HG02763 (cell line): ENCODE measurements at regions not wholly inside any gene's neighbourhood (a gene's known extent, or its start where the extent isn't known, plus 50 kb on each side); places are given as distances from the start of the nearest gene placed in this dataset.

Source experiments
- ATAC-seq: cut with Tn5 transposase; IDR thresholded peaks from one replicate; pipeline ENCODE4 v1.9.1; 2021; ENCODE audit warnings: mild to moderate bottlenecking, moderate library complexity; ENCODE audit not compliant: unreplicated experiment

GRCh38 chr5:2696156-2696807 is 55.2 kb downstream of the IRX2 start:
- ATAC-seq = no peak

GRCh38 chr5:2695200-2695891 is 56.1 kb downstream of the IRX2 start:
- ATAC-seq = no peak

DNA sequence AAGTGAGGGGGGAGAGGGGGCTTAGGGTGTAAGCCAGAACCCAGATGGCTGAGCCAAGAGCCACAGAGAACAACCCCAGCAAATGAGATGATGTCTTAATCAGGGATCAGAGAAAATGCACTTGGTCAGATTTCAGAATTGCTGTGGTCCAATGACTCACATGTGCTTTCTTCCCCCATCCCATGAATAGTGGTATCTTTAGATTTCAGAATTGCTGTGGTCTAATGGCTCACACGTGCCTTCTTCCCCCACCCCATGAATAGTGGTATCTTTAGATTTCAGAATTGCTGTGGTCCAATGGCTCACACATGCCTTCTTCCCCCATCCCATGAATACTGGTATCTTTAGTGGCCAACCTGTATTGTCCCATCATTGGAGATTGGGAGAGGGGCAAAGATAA is 59.9 kb downstream of the IRX2 start:
- ATAC-seq = no peak

GRCh38 chr5:2690293-2690692 is 61.2 kb downstream of the IRX2 start:
- ATAC-seq = no peak

DNA sequence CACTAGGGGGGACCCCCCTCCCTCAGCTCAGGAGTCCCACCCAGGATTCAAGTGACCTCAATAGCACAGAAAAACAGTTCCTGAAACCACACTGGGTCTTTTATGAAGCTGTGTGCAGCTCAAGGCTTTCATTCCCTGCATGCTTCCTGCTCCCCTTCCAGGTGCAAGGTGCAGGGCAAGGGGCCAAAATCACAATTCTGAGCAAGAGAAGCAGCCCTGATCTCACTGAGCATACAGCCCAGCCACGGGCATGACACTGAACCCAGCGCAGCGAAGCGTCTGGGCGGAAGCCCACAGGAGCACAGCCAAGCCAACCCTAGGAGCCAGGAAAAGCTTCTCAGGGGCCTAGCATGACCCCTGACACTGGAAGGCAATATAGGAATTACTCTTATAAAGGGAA is 62.9 kb downstream of the IRX2 start:
- ATAC-seq = no peak

DNA sequence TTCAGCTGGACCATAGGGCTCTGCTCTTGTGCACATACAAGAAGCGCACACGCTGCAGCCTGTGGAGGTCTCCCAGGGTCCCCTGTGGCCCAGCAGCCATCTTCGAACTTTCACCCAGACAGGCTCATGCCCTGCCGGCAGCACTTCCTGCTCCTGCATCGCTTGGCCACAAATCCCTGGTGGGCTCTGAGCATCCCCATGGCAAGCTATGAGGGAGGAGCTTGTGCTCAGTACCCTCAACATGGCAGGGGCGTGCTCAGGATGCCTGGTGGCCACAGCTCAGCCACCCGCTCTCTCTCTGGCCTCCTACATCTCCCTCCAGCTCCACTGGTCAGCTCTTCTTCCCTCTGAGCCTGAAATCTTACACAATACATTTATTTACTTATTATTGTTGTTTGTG is 63.7 kb downstream of the IRX2 start:
- no peak for ATAC-seq

GRCh38 chr5:2686321-2687124 is 65.0 kb downstream of the IRX2 start:
- no peak for ATAC-seq

- no peak for ATAC-seq
Measured at GRCh38 chr5:2685651-2686272, 65.7 kb downstream of the IRX2 start.

DNA sequence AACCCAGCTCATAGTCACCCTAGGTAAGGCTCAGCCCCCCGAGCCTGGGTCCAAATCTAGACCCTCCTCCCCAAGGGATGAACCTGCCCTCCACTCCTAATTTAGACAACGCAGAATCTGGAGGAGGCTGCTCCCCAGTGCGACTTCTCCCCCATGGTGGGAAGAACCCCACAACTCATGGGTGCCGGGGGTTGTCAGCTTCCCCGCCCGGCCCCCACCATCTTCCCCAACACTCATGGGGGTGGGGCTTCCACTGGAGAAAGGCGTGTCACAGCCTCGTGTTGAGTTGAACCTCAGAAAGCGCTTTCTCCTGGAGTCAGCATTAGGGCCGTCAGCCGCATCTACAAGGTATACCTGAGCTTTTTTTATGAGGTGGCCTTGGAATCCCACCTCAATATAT is 66.9 kb downstream of the IRX2 start:
- ATAC-seq = no peak

DNA sequence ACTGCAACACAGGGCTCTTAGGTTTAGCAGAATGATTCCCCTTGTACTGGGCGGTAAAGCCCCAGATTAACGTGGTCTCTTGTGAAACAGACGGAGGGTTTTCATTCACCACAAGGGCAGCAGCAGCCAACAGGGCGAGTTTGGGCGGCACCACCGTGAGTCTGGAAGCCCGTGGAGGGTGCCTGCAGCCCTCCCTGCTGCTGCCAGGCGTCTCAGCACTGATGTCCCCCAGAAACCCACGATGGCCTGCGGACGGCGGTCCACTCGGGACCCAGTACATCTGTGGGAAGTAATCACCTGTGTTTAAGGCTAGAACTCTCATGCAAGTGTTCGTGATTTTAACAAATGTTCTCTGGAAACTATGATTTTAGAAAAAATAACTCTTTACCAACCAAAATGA is 67.8 kb downstream of the IRX2 start:
- ATAC-seq = no peak

DNA sequence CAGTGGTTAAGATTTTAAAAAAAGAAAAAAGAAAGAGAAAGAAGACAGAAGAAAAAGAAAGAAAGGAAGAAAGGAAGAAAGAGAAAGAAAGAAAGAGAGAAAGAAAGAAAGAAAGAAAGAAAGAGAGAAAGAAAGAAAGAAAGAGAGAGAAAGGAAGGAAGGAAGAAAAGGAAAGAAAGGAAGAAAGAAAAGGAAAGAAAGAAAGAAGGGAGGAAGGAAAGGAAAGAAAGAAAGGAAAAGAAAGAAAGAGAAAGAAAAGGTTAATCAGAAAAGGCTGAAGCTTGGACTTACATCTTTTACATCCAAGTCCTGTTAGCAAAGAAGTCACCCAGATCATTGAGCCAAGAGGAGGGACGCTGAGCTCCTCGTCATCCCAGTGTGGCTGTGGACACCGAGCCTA is 70.0 kb downstream of the IRX2 start:
- no peak for ATAC-seq

- no peak for ATAC-seq
Measured at GRCh38 chr5:2680979-2681378, 70.5 kb downstream of the IRX2 start.

DNA sequence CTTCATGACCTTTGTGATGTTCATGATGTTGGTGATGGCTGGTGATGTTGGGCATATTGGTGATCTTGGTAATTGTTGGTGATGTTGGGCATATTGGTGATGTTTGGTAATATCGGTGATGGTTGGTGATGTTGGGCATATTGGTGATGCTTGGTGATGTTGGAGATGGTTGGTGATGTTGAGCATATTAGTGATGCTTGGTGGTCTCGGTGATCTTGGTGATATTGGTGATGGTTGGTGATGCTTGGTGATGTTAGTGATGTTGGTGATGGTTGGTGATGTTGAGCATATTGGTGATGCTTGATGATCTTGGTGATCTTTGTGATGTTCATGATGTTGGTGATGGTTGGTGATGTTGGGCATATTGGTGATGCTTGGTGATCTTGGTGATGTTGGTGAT is 73.8 kb downstream of the IRX2 start:
- ATAC-seq = no peak

- ATAC-seq = no peak
Measured at GRCh38 chr5:2675548-2675947, 75.9 kb downstream of the IRX2 start.

- ATAC-seq = no peak
Measured at GRCh38 chr5:2674456-2674855, 77.0 kb downstream of the IRX2 start.

DNA sequence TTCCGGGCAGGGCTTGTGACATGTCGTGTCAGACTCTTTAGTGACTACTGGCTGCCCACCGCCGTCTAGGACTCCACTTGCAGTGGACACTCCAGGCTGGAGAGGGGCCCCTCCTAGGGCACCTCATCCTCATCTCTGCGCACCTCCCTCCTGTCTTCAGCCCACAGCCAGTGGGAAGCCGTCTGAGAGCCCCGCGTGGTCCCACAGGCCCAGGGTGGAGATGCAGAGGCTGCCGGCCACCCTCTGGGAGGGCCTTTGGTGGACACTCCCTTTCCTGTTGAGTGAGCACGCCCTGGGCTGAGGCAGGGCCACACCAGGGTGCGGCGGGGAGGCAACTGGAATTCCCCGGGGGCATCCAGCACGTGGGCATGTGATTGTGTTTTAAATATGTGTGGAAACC is 80.5 kb downstream of the IRX2 start:
- no peak for ATAC-seq

DNA sequence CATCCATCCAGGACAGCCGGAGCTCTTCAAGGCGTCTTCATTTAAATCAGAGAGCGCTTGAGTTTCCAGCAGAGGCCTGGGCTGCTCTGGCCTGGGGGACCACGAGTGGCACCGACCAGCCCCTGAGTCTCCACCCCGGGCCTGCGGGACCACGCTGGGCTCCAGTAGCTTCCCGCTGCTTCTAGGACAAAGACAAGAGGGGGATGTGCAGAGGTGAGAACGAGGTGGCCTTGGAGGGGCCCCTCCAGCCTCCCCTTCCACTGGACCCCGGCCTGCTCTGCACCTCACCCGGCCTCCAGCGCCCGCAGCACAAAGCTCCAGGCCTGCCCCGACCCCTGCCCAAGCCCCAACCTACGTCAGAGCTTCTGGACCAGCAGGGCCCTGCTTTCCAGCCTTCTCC is 81.6 kb downstream of the IRX2 start:
- ATAC-seq = no peak

DNA sequence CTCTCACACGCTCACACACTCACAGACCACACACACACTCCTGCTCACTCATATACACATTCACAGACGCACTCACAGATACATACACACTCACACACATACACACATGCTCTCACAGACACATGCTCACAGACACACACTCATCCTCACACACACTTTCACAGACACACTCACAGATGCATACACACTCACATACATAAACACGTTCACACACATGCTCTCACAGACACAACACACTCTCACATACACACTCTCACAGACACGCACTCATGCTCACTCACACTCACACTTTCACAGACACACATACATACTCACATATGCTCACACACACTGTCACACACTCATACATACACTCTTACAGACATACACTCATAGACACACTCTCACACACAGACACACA is 82.2 kb downstream of the IRX2 start:
- no peak for ATAC-seq

- no peak for ATAC-seq
Measured at GRCh38 chr5:2666081-2666480, 85.4 kb downstream of the IRX2 start.

GRCh38 chr5:2663489-2663888 is 88.0 kb downstream of the IRX2 start:
- no peak for ATAC-seq

DNA sequence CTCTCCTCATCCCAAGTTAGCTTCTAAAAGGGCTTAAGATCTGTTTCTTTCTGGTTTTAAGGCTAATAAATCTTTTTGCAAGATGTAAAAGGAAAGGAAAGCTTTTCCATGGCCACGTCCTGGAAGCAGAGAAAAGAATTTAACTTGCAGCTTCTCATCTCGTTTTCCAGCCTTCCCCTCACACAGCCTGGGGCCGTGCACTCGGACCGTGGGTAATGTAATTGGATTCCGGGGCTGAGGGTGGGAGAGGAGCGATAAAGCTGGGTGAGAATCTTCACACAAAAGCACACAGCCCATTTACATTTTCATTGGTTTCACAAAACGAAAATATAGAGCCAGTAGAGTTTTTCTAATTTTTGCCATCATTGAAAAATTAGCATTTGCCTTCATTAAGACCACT is 91.2 kb downstream of the IRX2 start:
- no peak for ATAC-seq
